PC-9 (cell line): ENCODE measurements at regions not wholly inside any gene's neighbourhood (a gene's known extent, or its start where the extent isn't known, plus 50 kb on each side); places are given as distances from the start of the nearest gene placed in this dataset.

ENCODE experiments used
- EZH2 ChIP-seq: fragments of 200-600 bp; sonication (generic); IDR thresholded peaks from 2 replicates; pipeline ENCODE4 v1.8.0; 2017; ENCODE audit warnings: antibody characterized with exemption, low read depth
- TF ChIP-seq, protein P1 (sequence below): fragments of 200-600 bp; sonication (generic); conservative IDR thresholded peaks from 2 replicates; pipeline ENCODE4 v1.6.1; 2017; ENCODE audit warnings: mixed run types, antibody characterized with exemption, mild to moderate bottlenecking, moderate library complexity

DNA sequence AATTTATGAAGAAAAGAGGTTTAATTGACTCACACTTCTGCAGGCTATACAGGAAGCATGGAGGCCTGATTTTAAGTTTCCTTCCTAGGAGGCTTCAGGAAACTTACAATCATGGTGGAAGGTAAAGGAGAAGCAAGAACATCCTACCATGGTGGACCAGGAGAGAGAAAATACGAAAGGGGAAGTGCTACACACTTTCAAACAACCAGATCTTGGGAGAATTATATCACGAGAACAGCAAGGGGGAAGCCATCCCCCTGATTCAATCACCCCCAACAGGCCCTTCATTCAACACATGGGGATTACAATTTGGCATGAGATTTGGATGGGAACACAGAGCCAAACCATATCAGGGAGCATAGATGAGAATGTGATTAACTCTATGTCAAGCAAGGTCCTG, 121.0 kb downstream of the MTHFS start:
- TF ChIP-seq, protein P1, sequence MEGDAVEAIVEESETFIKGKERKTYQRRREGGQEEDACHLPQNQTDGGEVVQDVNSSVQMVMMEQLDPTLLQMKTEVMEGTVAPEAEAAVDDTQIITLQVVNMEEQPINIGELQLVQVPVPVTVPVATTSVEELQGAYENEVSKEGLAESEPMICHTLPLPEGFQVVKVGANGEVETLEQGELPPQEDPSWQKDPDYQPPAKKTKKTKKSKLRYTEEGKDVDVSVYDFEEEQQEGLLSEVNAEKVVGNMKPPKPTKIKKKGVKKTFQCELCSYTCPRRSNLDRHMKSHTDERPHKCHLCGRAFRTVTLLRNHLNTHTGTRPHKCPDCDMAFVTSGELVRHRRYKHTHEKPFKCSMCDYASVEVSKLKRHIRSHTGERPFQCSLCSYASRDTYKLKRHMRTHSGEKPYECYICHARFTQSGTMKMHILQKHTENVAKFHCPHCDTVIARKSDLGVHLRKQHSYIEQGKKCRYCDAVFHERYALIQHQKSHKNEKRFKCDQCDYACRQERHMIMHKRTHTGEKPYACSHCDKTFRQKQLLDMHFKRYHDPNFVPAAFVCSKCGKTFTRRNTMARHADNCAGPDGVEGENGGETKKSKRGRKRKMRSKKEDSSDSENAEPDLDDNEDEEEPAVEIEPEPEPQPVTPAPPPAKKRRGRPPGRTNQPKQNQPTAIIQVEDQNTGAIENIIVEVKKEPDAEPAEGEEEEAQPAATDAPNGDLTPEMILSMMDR = no peak
- no peak for TF ChIP-seq EZH2
